ENCODE measurements at regions not wholly inside any gene's neighbourhood (a gene's known extent, or its start where the extent isn't known, plus 50 kb on each side); places are given as distances from the start of the nearest gene placed in this dataset.
"Not testable (repeated sequence)": the region's sequence is repeated elsewhere in the genome, so short reads cannot be mapped to it uniquely, and the experiment has no call there.

DNA sequence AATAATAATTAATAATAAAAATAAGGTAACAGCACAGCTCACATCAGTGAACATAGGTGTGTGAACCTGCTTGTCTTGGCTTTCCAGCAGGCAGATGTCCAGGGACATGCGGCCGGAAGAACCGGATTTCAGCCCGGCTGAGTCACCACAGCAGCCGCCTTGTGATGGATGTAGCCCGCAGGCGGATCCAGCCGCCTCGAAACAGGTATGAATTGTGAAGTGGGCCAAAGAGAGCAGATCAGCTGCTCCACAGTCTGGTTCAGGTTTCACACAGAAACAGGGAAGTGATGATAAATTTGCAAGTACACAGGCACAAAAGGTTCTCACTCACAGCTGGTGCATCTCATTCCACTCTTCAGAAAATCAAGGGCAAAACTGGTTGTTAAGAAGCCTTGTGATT lies 55.1 kb downstream of the ID4 start:
- Mint-ChIP-seq H3K9me3 (peaks cover 2 to 4% (median 3%) of the 10 kb centered on the region in 3 donors), H3K27ac (no peak overlapping the region), H3K36me3 (no peaks in the 10 kb centered on the region), H3K4me1 (no peaks in the 10 kb centered on the region), H3K27me3 (peaks cover 2 to 3% of the 10 kb centered on the region in 2 donors), H3K4me3 (no peak overlapping the region)
- 98% methylated on average over 8 of the region's 9 CpGs for WGBS (ENCODE audit: insufficient coverage)
- POLR2A ChIA-PET = interaction anchor here in 1 of 2 donors (0.5 kb wide), 1 partner anchor 74 kb away, joined by 3 read pairs; no protein-coding TSS in a partner anchor
- Histone ChIP-seq H3K9me3 (no peaks in the 10 kb centered on the region), H3K27me3 (replicated peaks in 1 of 2; ENCODE audit: control insufficient read depth in 2 of 2, extremely low read depth in 1 of 2, insufficient read depth in 2 of 2, low read length in 1 of 2) (no peaks in the 10 kb centered on the region), H3K4me3 (ENCODE audit: control insufficient read depth in 1 of 2, extremely low read depth in 1 of 2, low read length in 1 of 2) (no peak overlapping the region), H3K27ac (ENCODE audit: low read length) (no peak overlapping the region), H3K4me1 (ENCODE audit: control insufficient read depth in 1 of 2, extremely low read depth in 1 of 2, insufficient read depth in 2 of 2, low read length in 2 of 2) (no peaks in the 10 kb centered on the region), H3K36me3 (ENCODE audit: control insufficient read depth in 2 of 2, extremely low read depth in 1 of 2, insufficient read depth in 1 of 2, low read length in 1 of 2) (no peaks in the 10 kb centered on the region)
- DNase-seq = no peak
- no peak for ATAC-seq (replicated peaks in 1 of 4)
- CTCF ChIA-PET = no interaction called here

DNA sequence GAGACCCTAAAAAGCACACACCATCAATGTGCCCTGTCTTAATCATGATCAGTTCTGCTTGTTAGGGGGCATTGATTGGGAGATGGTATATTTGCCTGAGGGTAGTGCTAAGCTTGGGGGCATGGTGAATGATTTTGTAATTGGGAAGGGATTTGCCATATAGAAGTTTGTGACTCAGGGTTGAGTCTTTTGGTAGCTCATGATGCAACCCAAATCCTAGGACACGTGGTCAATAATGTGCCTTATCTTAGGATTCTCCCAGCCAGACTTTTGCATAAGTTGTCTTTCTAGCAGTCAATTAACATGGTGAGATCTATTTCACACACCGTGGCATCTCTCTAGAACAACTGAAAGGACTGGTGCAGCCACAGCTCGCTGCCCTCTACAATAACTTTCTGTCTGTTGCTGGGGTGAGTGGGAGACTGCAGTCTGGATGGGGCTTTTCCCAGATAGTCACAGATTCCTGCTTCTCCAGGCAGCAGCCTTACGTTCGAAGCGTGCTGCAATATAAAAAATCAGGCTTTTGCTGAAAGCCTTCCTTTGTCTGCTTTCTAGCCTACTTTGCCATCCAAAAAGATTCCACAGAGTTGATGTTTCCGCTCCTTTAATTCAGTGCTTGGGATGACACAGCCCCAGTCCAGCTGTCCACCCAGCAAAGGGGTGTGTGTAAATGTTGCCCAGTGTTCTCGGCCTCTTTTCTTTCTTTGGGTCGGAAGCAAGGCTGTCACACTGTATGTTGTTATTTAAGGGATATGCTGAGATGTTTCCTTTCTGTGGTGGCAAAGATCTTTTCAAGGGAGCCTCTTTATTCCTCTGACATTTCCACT lies 58.9 kb downstream of the ID4 start:
- WGBS (ENCODE audit: insufficient coverage) = 60% methylated on average over 3 of the region's 9 CpGs

DNA sequence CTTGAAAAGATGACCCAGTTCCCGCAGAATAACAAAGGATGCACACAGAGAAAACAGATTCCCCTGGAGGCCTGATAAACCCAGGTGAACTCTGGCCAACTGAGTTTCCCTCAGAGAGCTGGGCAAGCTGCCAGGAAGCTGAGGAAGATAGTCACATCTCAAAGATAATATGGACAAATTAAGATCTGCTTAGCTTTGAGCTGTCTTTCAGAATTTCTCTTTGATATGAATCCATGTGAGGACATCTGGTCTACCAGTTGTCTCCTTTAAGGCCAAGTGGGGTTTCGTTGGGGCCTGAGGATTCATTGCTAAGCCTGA lies 59.5 kb downstream of the ID4 start:
- ChIA-PET CTCF (no interaction called here), POLR2A (no interaction called here)
- ATAC-seq (replicated peaks in 1 of 4) = no peak
- H3K36me3 Mint-ChIP-seq = no peaks in the 10 kb centered on the region
- Histone ChIP-seq H3K36me3 (ENCODE audit: control insufficient read depth in 2 of 2, extremely low read depth in 1 of 2, insufficient read depth in 1 of 2, low read length in 1 of 2) (no peaks in the 10 kb centered on the region), H3K27me3 (replicated peaks in 1 of 2; ENCODE audit: control insufficient read depth in 2 of 2, extremely low read depth in 1 of 2, insufficient read depth in 2 of 2, low read length in 1 of 2) (no peaks in the 10 kb centered on the region), H3K9me3 (no peaks in the 10 kb centered on the region), H3K27ac (ENCODE audit: low read length) (no peak overlapping the region), H3K4me3 (ENCODE audit: control insufficient read depth in 1 of 2, extremely low read depth in 1 of 2, low read length in 1 of 2) (no peak overlapping the region), H3K4me1 (ENCODE audit: control insufficient read depth in 1 of 2, extremely low read depth in 1 of 2, insufficient read depth in 2 of 2, low read length in 2 of 2) (no peaks in the 10 kb centered on the region)
- peaks cover 6 to 10% (median 6%) of the 10 kb centered on the region in 3 donors for H3K9me3 Mint-ChIP-seq
- whole genome bisulfite sequencing (ENCODE audit: insufficient coverage) = 79% methylated on average over 2 of the region's 2 CpGs
- no peak overlapping the region for H3K4me3 Mint-ChIP-seq
- H3K4me1 Mint-ChIP-seq = no peaks in the 10 kb centered on the region
- no peak for DNase-seq
- H3K27ac Mint-ChIP-seq = no peak overlapping the region
- peaks cover 0 to 3% of the 10 kb centered on the region in 2 donors for H3K27me3 Mint-ChIP-seq

More for the DNA sequence above, 58.9 kb downstream of the ID4 start:
- Mint-ChIP-seq H3K4me3 (no peak overlapping the region), H3K4me1 (no peaks in the 10 kb centered on the region), H3K27me3 (no peaks in the 10 kb centered on the region), H3K9me3 (peaks cover 3 to 7% (median 6%) of the 10 kb centered on the region in 3 donors), H3K36me3 (no peaks in the 10 kb centered on the region), H3K27ac (no peak overlapping the region)
- Histone ChIP-seq H3K4me1 (ENCODE audit: control insufficient read depth in 1 of 2, extremely low read depth in 1 of 2, insufficient read depth in 2 of 2, low read length in 2 of 2) (no peaks in the 10 kb centered on the region), H3K27ac (ENCODE audit: low read length) (no peak overlapping the region), H3K4me3 (ENCODE audit: control insufficient read depth in 1 of 2, extremely low read depth in 1 of 2, low read length in 1 of 2) (no peak overlapping the region), H3K9me3 (no peaks in the 10 kb centered on the region), H3K27me3 (replicated peaks in 1 of 2; ENCODE audit: control insufficient read depth in 2 of 2, extremely low read depth in 1 of 2, insufficient read depth in 2 of 2, low read length in 1 of 2) (no peaks in the 10 kb centered on the region), H3K36me3 (ENCODE audit: control insufficient read depth in 2 of 2, extremely low read depth in 1 of 2, insufficient read depth in 1 of 2, low read length in 1 of 2) (no peaks in the 10 kb centered on the region)
- ChIA-PET CTCF (no interaction called here), POLR2A (no interaction called here)
- ATAC-seq (replicated peaks in 1 of 4) (no peak), DNase-seq (no peak)

DNA sequence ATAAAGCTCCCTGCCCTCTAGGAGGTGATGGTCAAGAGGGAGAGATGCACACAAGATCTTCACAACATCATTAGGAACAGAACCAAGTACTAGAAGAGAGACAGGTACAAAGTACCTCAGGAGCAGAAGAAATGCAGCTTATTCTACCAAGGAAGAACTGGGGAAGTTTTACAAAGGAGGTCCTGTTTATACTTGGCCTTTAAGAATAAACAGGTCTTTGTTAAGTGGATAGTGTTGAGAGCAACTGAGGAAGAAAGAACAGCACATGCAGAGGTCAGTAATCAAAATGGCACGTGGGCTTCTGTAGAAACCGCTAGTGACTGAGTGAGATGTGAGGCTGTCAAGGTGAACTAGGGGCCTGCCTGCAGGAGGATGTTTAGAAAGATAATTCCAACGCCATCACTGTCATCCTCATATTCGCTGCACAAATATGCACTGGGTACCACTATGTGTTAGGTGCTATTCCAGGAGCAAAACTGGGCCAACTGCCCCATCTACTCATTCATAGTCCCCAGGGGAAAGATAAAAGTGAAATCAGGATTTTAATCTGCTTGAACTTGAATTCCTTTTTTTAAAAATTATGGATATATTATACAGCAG lies 61.1 kb downstream of the ID4 start:
- H3K4me3 Mint-ChIP-seq = no peak overlapping the region
- DNase-seq (no peak), ATAC-seq (replicated peaks in 1 of 4) (no peak)
- peaks cover 0 to 3% of the 10 kb centered on the region in 2 donors for H3K27me3 Mint-ChIP-seq
- no peaks in the 10 kb centered on the region for H3K4me1 ChIP-seq (ENCODE audit: control insufficient read depth in 1 of 2, extremely low read depth in 1 of 2, insufficient read depth in 2 of 2, low read length in 2 of 2)
- H3K36me3 Mint-ChIP-seq = no peaks in the 10 kb centered on the region
- H3K36me3 ChIP-seq (ENCODE audit: control insufficient read depth in 2 of 2, extremely low read depth in 1 of 2, insufficient read depth in 1 of 2, low read length in 1 of 2) = no peaks in the 10 kb centered on the region
- no peak overlapping the region for H3K27ac ChIP-seq (ENCODE audit: low read length)
- no peaks in the 10 kb centered on the region for H3K27me3 ChIP-seq (replicated peaks in 1 of 2; ENCODE audit: control insufficient read depth in 2 of 2, extremely low read depth in 1 of 2, insufficient read depth in 2 of 2, low read length in 1 of 2)
- CTCF ChIA-PET = no interaction called here
- peaks cover 6 to 10% (median 6%) of the 10 kb centered on the region in 3 donors for H3K9me3 Mint-ChIP-seq
- H3K9me3 ChIP-seq = no peaks in the 10 kb centered on the region
- H3K4me1 Mint-ChIP-seq = no peaks in the 10 kb centered on the region
- POLR2A ChIA-PET = no interaction called here
- H3K27ac Mint-ChIP-seq = no peak overlapping the region
- WGBS (ENCODE audit: insufficient coverage) = no CpG with 5 or more reads among the region's 4 CpGs
- H3K4me3 ChIP-seq (ENCODE audit: control insufficient read depth in 1 of 2, extremely low read depth in 1 of 2, low read length in 1 of 2) = no peak overlapping the region

DNA sequence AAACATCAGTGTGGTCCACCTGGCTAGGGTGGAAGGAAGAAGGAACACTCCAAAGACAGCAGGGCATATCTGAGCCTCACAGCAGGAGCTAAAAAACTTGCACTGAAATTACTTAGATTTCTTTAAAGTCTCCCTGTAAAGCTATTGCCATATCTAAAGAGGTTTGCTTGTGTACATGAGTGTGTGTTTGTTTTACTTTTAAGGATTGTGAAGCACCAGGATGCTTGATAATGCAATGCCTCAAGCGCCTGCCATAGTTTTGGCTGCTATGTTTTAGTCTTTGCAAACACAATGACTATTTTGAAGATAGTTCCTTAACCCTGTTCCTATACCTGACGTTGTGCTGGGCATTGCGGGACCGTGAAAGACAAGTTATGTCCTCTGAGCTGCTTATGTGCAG lies 65.0 kb downstream of the ID4 start:
- Histone ChIP-seq H3K4me3 (ENCODE audit: control insufficient read depth in 1 of 2, extremely low read depth in 1 of 2, low read length in 1 of 2) (no peak overlapping the region), H3K4me1 (ENCODE audit: control insufficient read depth in 1 of 2, extremely low read depth in 1 of 2, insufficient read depth in 2 of 2, low read length in 2 of 2) (no peaks in the 10 kb centered on the region), H3K36me3 (ENCODE audit: control insufficient read depth in 2 of 2, extremely low read depth in 1 of 2, insufficient read depth in 1 of 2, low read length in 1 of 2) (no peaks in the 10 kb centered on the region), H3K9me3 (no peaks in the 10 kb centered on the region), H3K27me3 (replicated peaks in 1 of 2; ENCODE audit: control insufficient read depth in 2 of 2, extremely low read depth in 1 of 2, insufficient read depth in 2 of 2, low read length in 1 of 2) (no peaks in the 10 kb centered on the region), H3K27ac (ENCODE audit: low read length) (no peak overlapping the region)
- 80% methylated on average over 4 of the region's 4 CpGs for WGBS (ENCODE audit: insufficient coverage)
- ChIA-PET CTCF (interaction anchor here in 1 of 2 donors (0.7 kb wide), 1 partner anchor 184 kb away, joined by 3 read pairs; no protein-coding TSS in a partner anchor), POLR2A (no interaction called here)
- DNase-seq = no peak
- Mint-ChIP-seq H3K27me3 (peaks cover 0 to 3% of the 10 kb centered on the region in 2 donors), H3K9me3 (peaks cover 4 to 10% (median 6%) of the 10 kb centered on the region in 3 donors), H3K4me3 (no peak overlapping the region), H3K36me3 (no peaks in the 10 kb centered on the region), H3K27ac (no peak overlapping the region), H3K4me1 (no peaks in the 10 kb centered on the region)
- no peak for ATAC-seq (replicated peaks in 1 of 4)

DNA sequence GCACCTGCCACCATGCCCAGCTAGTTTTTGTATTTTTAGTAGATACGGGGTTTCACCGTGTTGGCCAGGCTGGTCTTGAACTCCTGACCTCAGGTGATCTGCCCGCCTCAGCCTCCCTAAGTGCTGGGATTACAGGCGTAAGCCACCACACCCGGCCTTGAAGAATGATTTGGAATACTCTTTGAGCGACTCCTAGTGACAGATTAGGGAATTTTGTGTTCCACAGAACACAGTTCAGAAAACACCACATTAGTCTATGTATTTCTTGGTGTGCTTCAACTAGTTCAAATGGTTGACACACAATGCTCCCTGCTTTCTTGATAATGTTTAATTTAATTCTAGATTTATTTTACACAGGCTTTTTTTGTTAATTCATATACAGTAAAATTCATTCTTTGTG lies 67.2 kb downstream of the ID4 start:
- ATAC-seq (replicated peaks in 1 of 4); H3K27ac Mint-ChIP-seq; H3K9me3 ChIP-seq; H3K27me3 ChIP-seq (replicated peaks in 1 of 2; ENCODE audit: control insufficient read depth in 2 of 2, extremely low read depth in 1 of 2, insufficient read depth in 2 of 2, low read length in 1 of 2); DNase-seq; H3K36me3 ChIP-seq (ENCODE audit: control insufficient read depth in 2 of 2, extremely low read depth in 1 of 2, insufficient read depth in 1 of 2, low read length in 1 of 2); H3K27me3 Mint-ChIP-seq; H3K9me3 Mint-ChIP-seq; H3K36me3 Mint-ChIP-seq; H3K4me1 Mint-ChIP-seq; H3K27ac ChIP-seq (ENCODE audit: low read length); POLR2A ChIA-PET; H3K4me3 ChIP-seq (ENCODE audit: control insufficient read depth in 1 of 2, extremely low read depth in 1 of 2, low read length in 1 of 2); H3K4me3 Mint-ChIP-seq; H3K4me1 ChIP-seq (ENCODE audit: control insufficient read depth in 1 of 2, extremely low read depth in 1 of 2, insufficient read depth in 2 of 2, low read length in 2 of 2): not testable (repeated sequence)
- no CpG with 5 or more reads among the region's 6 CpGs for WGBS (ENCODE audit: insufficient coverage)
- CTCF ChIA-PET = interaction anchor here in 1 of 2 donors (0.6 kb wide), 1 partner anchor 200 kb away, joined by 8 read pairs; no protein-coding TSS in a partner anchor
